ENCODE measurements at regions not wholly inside any gene's neighbourhood (a gene's known extent, or its start where the extent isn't known, plus 50 kb on each side); places are given as distances from the start of the nearest gene placed in this dataset.

- Histone ChIP-seq H3K4me3 (no peak overlapping the region), H3K4me1 (no peaks in the 10 kb centered on the region), H3K27ac (no peak overlapping the region), H3K36me3 (ENCODE audit: insufficient read depth in 1 of 2, low read depth in 1 of 2) (no peaks in the 10 kb centered on the region), H3K27me3 (ENCODE audit: insufficient read depth in 3 of 3, low read length in 2 of 3) (peaks cover 0 to 4% (median 0%) of the 10 kb centered on the region in 3 donors), H3K9me3 (no peaks in the 10 kb centered on the region)
- no peak for DNase-seq
- TF ChIP-seq, protein P1, sequence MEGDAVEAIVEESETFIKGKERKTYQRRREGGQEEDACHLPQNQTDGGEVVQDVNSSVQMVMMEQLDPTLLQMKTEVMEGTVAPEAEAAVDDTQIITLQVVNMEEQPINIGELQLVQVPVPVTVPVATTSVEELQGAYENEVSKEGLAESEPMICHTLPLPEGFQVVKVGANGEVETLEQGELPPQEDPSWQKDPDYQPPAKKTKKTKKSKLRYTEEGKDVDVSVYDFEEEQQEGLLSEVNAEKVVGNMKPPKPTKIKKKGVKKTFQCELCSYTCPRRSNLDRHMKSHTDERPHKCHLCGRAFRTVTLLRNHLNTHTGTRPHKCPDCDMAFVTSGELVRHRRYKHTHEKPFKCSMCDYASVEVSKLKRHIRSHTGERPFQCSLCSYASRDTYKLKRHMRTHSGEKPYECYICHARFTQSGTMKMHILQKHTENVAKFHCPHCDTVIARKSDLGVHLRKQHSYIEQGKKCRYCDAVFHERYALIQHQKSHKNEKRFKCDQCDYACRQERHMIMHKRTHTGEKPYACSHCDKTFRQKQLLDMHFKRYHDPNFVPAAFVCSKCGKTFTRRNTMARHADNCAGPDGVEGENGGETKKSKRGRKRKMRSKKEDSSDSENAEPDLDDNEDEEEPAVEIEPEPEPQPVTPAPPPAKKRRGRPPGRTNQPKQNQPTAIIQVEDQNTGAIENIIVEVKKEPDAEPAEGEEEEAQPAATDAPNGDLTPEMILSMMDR (IDR thresholded peaks at IDR 0.05), result no peak
- WGBS, 3 donors, result 57 to 64% (median 61%) methylated on average over 2 of the region's 2 CpGs
- intact Hi-C loops (cut with DNase I), result no loop called here
- no peak for ATAC-seq
Observed at GRCh38 chr22:47465809-47466208, 703.4 kb downstream of the TBC1D22A start.

DNA sequence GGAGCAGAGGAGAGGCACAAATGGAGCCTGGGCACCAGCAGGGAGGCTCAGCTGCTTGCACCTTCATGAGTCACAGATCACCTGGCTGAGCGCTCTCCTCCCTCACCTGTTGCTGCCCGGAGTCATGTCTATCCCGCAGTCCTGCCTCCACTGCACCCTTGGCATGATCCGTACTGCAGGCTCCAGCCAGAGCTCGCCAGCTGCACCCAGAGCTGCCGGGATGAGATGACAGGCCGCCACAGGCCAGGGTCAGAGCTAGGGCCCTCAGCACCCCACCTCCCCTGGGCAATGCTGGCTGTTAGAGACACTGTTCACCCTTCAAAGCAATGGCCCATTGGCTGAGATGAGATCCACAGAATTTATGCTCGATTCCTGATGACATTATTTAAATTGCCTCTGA lies 702.8 kb downstream of the TBC1D22A start:
- Histone ChIP-seq H3K4me1 (no peaks in the 10 kb centered on the region), H3K36me3 (ENCODE audit: insufficient read depth in 1 of 2, low read depth in 1 of 2) (no peaks in the 10 kb centered on the region), H3K4me3 (no peak overlapping the region), H3K9me3 (no peaks in the 10 kb centered on the region), H3K27ac (no peak overlapping the region), H3K27me3 (ENCODE audit: insufficient read depth in 3 of 3, low read length in 2 of 3) (peaks cover 0 to 4% (median 0%) of the 10 kb centered on the region in 3 donors)
- intact Hi-C loops (cut with DNase I), result no loop called here
- DNase-seq (no peak), ATAC-seq (no peak)
- TF ChIP-seq, protein P1 (IDR thresholded peaks at IDR 0.05), result no peak
- WGBS, 3 donors, result 79 to 92% (median 82%) methylated on average over 8 of the region's 8 CpGs

DNA sequence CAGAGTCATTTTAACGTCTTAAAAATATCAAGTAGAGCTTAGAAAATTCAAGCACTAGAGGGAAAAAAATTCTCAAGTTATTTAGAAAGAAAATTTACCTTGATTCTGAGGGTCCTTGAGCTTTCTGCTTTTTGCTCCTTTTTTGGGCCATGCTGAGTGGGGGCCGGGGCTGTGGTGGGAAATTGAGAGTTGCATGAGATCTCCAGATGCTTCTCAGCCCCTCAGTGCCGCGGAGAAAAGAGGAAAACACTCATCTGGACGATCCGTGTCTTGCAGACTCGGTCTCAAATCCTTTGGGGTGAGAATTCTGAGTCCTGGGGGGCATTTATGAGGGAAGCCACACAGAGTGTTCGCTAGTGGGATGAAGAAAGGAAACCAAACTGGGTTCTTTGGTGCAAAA lies 700.8 kb downstream of the TBC1D22A start:
- Histone ChIP-seq H3K27me3 (ENCODE audit: insufficient read depth in 3 of 3, low read length in 2 of 3) (peaks cover 0 to 4% (median 0%) of the 10 kb centered on the region in 3 donors), H3K4me3 (no peak overlapping the region), H3K27ac (no peak overlapping the region), H3K9me3 (no peaks in the 10 kb centered on the region), H3K36me3 (ENCODE audit: insufficient read depth in 1 of 2, low read depth in 1 of 2) (no peaks in the 10 kb centered on the region), H3K4me1 (no peaks in the 10 kb centered on the region)
- ATAC-seq (no peak), DNase-seq (no peak)
- intact Hi-C loops (cut with DNase I), result no loop called here
- TF ChIP-seq, protein P1 (IDR thresholded peaks at IDR 0.05), result no peak
- WGBS, 3 donors, result 67 to 77% (median 74%) methylated on average over 8 of the region's 8 CpGs

DNA sequence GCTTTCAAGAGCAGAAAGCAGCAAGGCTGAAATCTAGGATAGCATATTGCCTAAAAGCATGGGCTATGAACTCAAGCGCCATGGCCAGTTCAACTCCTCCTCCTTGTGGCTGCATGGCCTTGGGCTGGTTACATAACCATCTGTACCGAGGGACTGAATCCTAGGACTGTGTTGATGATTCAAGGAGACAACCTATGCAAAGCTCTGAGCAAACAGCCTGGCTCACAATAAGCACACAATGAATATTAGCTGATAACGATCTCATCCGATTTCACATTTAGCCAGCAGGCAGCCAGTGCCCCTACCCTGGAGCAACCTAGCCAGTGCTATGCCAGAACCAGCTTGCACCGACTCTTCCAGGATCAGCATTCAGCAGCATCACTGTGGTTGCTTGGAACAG lies 698.4 kb downstream of the TBC1D22A start:
- no peaks in the 10 kb centered on the region for H3K9me3 ChIP-seq
- no peaks in the 10 kb centered on the region for H3K4me1 ChIP-seq
- peaks cover 0 to 4% (median 0%) of the 10 kb centered on the region in 3 donors for H3K27me3 ChIP-seq (ENCODE audit: insufficient read depth in 3 of 3, low read length in 2 of 3)
- ATAC-seq, result no peak
- H3K4me3 ChIP-seq, result no peak overlapping the region
- H3K36me3 ChIP-seq (ENCODE audit: insufficient read depth in 1 of 2, low read depth in 1 of 2), result no peaks in the 10 kb centered on the region
- no peak overlapping the region for H3K27ac ChIP-seq
- TF ChIP-seq, protein P1 (IDR thresholded peaks at IDR 0.05), result no peak
- 68 to 72% (median 68%) methylated on average over 5 of the region's 5 CpGs for WGBS, 3 donors
- no peak for DNase-seq
- intact Hi-C loops (cut with DNase I), result no loop called here

DNA sequence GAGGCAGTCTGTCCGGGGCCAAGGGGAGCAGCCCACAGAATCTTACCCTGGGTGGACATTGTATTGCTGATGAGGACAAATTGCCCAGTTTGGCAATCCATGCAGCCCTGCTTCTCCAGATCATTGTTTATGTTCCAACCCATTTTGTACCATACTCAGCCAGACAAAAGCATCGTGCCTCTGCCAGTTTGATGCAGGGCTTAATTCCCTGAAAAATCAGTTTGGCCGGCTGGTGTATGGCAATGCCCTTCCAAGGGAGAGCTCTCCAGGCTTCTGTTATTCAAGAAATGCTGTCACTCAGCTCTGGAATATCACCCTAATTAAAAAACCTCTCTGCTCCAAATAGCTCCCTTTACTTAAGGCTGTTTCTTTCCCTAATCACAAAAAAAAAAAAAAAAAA lies 697.7 kb downstream of the TBC1D22A start:
- Histone ChIP-seq H3K27ac (no peak overlapping the region), H3K4me1 (no peaks in the 10 kb centered on the region), H3K36me3 (ENCODE audit: insufficient read depth in 1 of 2, low read depth in 1 of 2) (no peaks in the 10 kb centered on the region), H3K4me3 (no peak overlapping the region), H3K27me3 (ENCODE audit: insufficient read depth in 3 of 3, low read length in 2 of 3) (peaks cover 0 to 4% (median 0%) of the 10 kb centered on the region in 3 donors), H3K9me3 (no peaks in the 10 kb centered on the region)
- intact Hi-C loops (cut with DNase I), result no loop called here
- no peak for ATAC-seq
- TF ChIP-seq, protein P1 (IDR thresholded peaks at IDR 0.05), result no peak
- 36 to 40% (median 36%) methylated on average over 3 of the region's 3 CpGs for WGBS, 3 donors
- DNase-seq, result no peak

Data from psoas muscle (tissue), 7 donors.